ENCODE measurements at regions not wholly inside any gene's neighbourhood (a gene's known extent, or its start where the extent isn't known, plus 50 kb on each side); places are given as distances from the start of the nearest gene placed in this dataset.

GRCh38 chr10:53140506-53140905 lies 367.9 kb upstream of the MBL2 start:
- DNase-seq = no peak

GRCh38 chr10:53135897-53136253 lies 363.3 kb upstream of the MBL2 start:
- DNase-seq = no peak

DNA sequence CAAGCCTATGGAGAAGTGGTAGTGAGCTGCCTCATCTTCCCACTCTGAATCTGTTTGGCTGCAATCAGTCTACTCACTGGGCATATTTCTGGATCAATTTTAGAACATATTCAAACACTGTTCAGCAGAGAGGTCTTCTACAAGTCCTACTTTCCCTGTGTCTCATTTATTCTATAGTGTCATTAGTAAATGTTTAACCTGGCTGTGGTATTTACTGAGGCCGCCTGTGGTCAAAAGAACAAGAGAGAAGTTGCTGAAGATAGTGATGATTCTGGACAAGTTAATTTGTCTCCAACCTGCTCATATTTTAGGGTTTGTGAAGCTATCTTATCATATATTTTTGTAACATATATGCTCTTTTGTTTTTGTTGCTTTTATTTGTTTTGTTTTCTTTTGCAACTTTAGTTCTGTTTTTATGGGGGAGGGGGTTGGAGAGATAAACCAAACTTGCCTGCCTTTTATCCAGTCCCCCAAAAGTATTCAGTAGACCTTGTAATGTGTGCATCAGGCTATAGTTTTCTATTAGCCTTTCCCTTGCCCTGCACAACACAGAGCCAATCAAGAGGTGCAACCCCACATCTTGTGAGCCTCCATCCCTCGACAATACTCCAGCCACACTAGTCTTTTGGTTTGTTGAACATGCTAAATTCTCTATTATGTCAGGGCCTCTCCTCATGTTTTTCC lies 362.8 kb upstream of the MBL2 start:
- DNase-seq = no peak

GRCh38 chr10:53134050-53134449 lies 361.5 kb upstream of the MBL2 start:
- no peak for DNase-seq

- DNase-seq = no peak
Measured at GRCh38 chr10:53130337-53130736, 357.8 kb upstream of the MBL2 start.

GRCh38 chr10:53127686-53128085 lies 355.1 kb upstream of the MBL2 start:
- no peak for DNase-seq

DNA sequence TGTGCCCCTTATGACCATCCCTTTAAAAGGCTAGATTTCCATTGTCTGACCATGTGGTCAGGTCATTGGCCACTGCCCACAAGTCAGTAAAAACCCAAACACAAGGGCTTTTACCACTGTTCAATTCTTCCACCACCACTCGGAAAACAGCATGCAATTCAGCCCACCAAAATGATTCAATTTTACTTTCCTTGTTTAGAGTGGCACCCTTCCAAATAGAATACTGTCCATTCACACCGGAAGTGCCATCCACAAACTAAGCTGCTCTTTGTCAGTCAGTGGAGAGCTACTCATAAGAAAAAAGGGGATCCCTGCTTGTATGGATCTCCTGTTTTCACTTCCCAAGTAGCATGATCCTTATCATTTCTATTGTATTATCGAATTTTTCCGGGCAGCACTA lies 350.7 kb upstream of the MBL2 start:
- DNase-seq = no peak

- DNase-seq = no peak
Measured at GRCh38 chr10:53122281-53122680, 349.7 kb upstream of the MBL2 start.

GRCh38 chr10:53115660-53116059 lies 343.1 kb upstream of the MBL2 start:
- no peak for DNase-seq

GRCh38 chr10:53111529-53111928 lies 338.9 kb upstream of the MBL2 start:
- DNase-seq = no peak

- no peak for DNase-seq
Measured at GRCh38 chr10:53109320-53109719, 336.7 kb upstream of the MBL2 start.

DNA sequence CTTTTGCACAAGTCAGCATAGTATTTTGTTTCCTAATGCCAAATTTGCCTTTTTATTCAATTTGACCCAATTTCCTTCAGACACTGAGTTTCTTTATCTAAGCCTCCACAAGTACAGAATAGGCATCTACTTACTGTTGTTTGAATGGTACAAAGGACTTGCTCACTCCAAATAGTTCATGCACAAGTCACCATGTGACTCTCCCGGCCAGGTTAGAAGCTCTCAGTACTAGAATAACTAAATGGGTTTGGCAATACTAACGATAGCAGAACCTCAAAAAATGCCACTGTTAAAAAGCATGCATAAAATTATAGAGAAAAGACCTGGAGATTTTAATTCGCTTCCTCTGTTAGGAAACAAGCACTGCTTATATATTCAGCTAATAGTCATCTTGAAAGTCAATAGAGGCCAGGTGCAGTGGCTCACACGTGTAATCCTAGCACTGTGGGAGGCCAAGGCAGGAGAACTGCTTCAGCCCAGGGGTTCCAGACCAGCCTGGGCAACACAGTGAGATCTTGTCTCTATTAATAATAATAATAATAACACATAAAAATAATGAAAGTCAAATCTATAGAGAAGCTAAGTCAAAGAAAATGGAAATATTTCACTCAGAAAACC lies 335.8 kb upstream of the MBL2 start:
- DNase-seq = no peak

- DNase-seq = no peak
Measured at GRCh38 chr10:53107711-53108110, 335.1 kb upstream of the MBL2 start.

- no peak for DNase-seq
Measured at GRCh38 chr10:53102424-53102823, 329.8 kb upstream of the MBL2 start.

GRCh38 chr10:53093878-53094277 lies 321.3 kb upstream of the MBL2 start:
- DNase-seq = no peak

GRCh38 chr10:53091574-53091973 lies 319.0 kb upstream of the MBL2 start:
- DNase-seq = no peak

DNA sequence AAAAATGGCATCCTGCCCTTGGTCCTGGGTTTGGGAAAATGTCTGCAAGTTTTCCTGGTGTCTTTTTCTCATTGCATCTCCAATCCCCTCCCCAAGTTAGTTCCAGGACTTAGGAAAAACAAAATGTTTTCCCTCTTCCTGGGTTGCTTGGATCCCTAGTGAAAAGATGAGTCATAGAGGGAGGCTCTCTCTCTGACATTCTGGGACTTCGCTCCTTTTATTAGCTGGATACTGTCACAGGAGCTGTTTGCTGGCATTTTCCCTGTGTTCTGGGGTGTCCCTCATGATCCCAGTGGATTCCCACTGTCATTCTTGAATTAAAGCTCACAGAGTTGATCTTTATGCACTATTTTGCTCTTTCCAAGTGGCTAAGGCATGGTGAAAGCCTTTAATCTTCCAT lies 316.4 kb upstream of the MBL2 start:
- no peak for DNase-seq

GRCh38 chr10:53079283-53079682 lies 306.7 kb upstream of the MBL2 start:
- no peak for DNase-seq

DNA sequence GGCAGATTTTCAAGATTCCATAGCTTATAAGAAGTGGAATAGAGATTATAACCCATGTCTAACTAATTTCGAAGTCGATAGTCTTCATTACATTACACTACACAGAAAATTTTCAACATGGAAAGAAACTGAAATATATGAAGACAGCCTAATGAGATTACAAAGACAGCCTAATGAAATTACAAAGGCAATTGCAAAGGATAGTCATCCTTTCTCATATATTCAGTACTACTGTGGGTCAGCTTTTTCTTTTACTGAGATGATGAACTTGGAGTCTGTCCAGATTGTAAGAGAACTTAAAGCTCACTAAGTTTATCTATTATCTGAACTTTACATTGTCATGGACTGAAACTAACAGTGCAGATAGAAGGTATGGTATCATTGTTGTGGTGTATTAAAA lies 304.4 kb upstream of the MBL2 start:
- no peak for DNase-seq

- no peak for DNase-seq
Measured at GRCh38 chr10:53075469-53075868, 302.9 kb upstream of the MBL2 start.

- no peak for DNase-seq
Measured at GRCh38 chr10:53072144-53072543, 299.6 kb upstream of the MBL2 start.

GRCh38 chr10:53071505-53072125 lies 299.0 kb upstream of the MBL2 start:
- no peak for DNase-seq

- no peak for DNase-seq
Measured at GRCh38 chr10:53069013-53069412, 296.4 kb upstream of the MBL2 start.

- no peak for DNase-seq
Measured at GRCh38 chr10:53064614-53065013, 292.0 kb upstream of the MBL2 start.

GRCh38 chr10:53063805-53064204 lies 291.2 kb upstream of the MBL2 start:
- DNase-seq = no peak

Measured in SW 1271 (cell line).